ENCODE measurements at regions not wholly inside any gene's neighbourhood (a gene's known extent, or its start where the extent isn't known, plus 50 kb on each side); places are given as distances from the start of the nearest gene placed in this dataset.
"Not testable (repeated sequence)": the region's sequence is repeated elsewhere in the genome, so short reads cannot be mapped to it uniquely, and the experiment has no call there.

- H3K27ac ChIP-seq; H3K4me3 ChIP-seq; H3K36me3 ChIP-seq; intact Hi-C loops (cut with DNase I; ENCODE audit: low total_unique reads); DNase-seq; H3K4me1 ChIP-seq; H3K27me3 ChIP-seq: not testable (repeated sequence)
- H3K9me3 ChIP-seq: peaks cover 0 to 14% (median 9%) of the 10 kb centered on the region in 3 donors
Observed at GRCh38 chr11:13614918-13615317, 53.5 kb upstream of the FAR1 start.

DNA sequence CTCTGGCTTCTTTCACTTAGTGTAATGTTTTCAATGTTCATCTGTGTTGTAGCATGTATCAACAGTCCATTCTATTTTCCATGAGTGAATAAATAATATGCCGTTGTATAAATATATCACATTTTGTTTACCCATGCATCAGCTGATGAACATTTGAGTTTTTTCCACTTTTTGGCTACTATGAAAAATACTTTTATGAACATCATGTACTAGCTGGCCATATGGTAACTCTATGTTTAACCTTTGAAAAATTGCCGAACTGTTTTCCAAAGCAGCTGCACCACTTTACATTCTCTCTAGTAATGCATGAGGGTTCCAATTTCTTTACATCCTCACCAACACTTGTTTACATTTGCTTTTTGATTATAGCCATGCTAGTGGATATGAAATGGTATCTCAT is 59.8 kb upstream of the FAR1 start:
- no peak overlapping the region for H3K27ac ChIP-seq
- DNase-seq: no peak
- H3K27me3 ChIP-seq: no peaks in the 10 kb centered on the region
- intact Hi-C loops (cut with DNase I; ENCODE audit: low total_unique reads): no loop called here
- H3K4me1 ChIP-seq: no peaks in the 10 kb centered on the region
- no peak overlapping the region for H3K4me3 ChIP-seq
- TF ChIP-seq, protein P1, sequence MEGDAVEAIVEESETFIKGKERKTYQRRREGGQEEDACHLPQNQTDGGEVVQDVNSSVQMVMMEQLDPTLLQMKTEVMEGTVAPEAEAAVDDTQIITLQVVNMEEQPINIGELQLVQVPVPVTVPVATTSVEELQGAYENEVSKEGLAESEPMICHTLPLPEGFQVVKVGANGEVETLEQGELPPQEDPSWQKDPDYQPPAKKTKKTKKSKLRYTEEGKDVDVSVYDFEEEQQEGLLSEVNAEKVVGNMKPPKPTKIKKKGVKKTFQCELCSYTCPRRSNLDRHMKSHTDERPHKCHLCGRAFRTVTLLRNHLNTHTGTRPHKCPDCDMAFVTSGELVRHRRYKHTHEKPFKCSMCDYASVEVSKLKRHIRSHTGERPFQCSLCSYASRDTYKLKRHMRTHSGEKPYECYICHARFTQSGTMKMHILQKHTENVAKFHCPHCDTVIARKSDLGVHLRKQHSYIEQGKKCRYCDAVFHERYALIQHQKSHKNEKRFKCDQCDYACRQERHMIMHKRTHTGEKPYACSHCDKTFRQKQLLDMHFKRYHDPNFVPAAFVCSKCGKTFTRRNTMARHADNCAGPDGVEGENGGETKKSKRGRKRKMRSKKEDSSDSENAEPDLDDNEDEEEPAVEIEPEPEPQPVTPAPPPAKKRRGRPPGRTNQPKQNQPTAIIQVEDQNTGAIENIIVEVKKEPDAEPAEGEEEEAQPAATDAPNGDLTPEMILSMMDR (IDR thresholded peaks at IDR 0.05): no peak
- no peaks in the 10 kb centered on the region for H3K9me3 ChIP-seq
- no peaks in the 10 kb centered on the region for H3K36me3 ChIP-seq

GRCh38 chr11:13606701-13607100 is 61.8 kb upstream of the FAR1 start:
- intact Hi-C loops (cut with DNase I; ENCODE audit: low total_unique reads): no loop called here
- Histone ChIP-seq H3K27ac (no peak overlapping the region), H3K4me1 (no peaks in the 10 kb centered on the region), H3K27me3 (no peaks in the 10 kb centered on the region), H3K4me3 (no peak overlapping the region), H3K9me3 (no peaks in the 10 kb centered on the region), H3K36me3 (no peaks in the 10 kb centered on the region)
- TF ChIP-seq, protein P1 (IDR thresholded peaks at IDR 0.05): no peak
- no peak for DNase-seq

DNA sequence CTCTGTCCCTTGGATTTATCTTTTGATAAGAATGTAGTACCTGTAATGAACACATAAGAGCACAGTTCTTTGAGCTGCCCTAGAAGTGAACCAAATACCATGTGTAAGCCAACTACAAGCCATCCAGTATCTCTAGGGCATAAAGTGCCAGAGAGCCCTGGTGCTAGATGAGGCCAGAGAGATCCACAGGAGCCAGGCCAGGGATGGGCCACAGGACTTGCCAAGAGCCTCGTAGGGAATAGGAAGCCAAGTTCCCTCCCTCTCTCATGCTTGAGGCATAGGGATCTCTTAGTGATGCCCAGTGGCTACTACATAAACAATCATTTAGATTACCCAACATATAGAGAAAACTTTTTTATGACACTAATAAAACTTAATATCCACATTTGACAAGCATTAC is 64.8 kb upstream of the FAR1 start:
- Histone ChIP-seq H3K4me1 (no peaks in the 10 kb centered on the region), H3K4me3 (no peak overlapping the region), H3K27me3 (no peaks in the 10 kb centered on the region), H3K27ac (no peak overlapping the region), H3K36me3 (no peaks in the 10 kb centered on the region), H3K9me3 (no peaks in the 10 kb centered on the region)
- no peak for DNase-seq
- TF ChIP-seq, protein P1 (IDR thresholded peaks at IDR 0.05): no peak
- intact Hi-C loops (cut with DNase I; ENCODE audit: low total_unique reads): loop anchor here (5.0 kb wide), 1 partner anchor 449 kb away; no protein-coding TSS in a partner anchor

DNA sequence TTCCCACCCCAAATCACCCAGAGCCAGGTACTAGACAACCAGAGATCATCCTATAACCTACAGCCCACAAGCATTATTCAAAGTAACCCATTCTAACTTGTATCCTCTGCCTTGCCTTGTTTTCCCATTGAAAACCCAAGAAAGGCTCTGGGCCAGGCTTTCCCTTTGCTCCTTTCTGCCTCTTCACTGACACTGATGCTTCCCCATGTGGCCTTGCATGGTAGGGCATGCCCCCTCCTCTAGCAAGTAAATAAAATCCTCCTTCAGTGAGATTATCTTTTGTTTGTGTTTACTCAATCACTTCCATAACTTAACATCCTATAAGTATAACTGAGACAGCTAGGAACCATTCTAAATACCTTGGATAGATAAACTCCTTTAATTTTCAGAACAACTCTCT is 65.6 kb upstream of the FAR1 start:
- Histone ChIP-seq H3K36me3 (no peaks in the 10 kb centered on the region), H3K27me3 (no peaks in the 10 kb centered on the region), H3K4me3 (no peak overlapping the region), H3K4me1 (no peaks in the 10 kb centered on the region), H3K9me3 (no peaks in the 10 kb centered on the region), H3K27ac (no peak overlapping the region)
- DNase-seq: no peak
- intact Hi-C loops (cut with DNase I; ENCODE audit: low total_unique reads): loop anchor here (5.0 kb wide), 1 partner anchor 449 kb away; no protein-coding TSS in a partner anchor
- TF ChIP-seq, protein P1 (IDR thresholded peaks at IDR 0.05): no peak

GRCh38 chr11:13596611-13597326 is 71.7 kb upstream of the FAR1 start:
- Histone ChIP-seq H3K27ac (no peak overlapping the region), H3K9me3 (no peaks in the 10 kb centered on the region), H3K4me3 (no peak overlapping the region), H3K27me3 (no peaks in the 10 kb centered on the region), H3K4me1 (no peaks in the 10 kb centered on the region), H3K36me3 (no peaks in the 10 kb centered on the region)
- DNase-seq: no peak
- TF ChIP-seq, protein P1 (IDR thresholded peaks at IDR 0.05): no peak
- intact Hi-C loops (cut with DNase I; ENCODE audit: low total_unique reads): no loop called here

All from tibial artery (tissue), 4 donors.